GM21619 (cell line): ENCODE measurements at regions not wholly inside any gene's neighbourhood (a gene's known extent, or its start where the extent isn't known, plus 50 kb on each side); places are given as distances from the start of the nearest gene placed in this dataset.
"Not testable (repeated sequence)": the region's sequence is repeated elsewhere in the genome, so short reads cannot be mapped to it uniquely, and the experiment has no call there.

Experiments
- ATAC-seq: cut with Tn5 transposase; IDR thresholded peaks from one replicate; pipeline ENCODE4 v1.9.1; 2021; ENCODE audit not compliant: unreplicated experiment

DNA sequence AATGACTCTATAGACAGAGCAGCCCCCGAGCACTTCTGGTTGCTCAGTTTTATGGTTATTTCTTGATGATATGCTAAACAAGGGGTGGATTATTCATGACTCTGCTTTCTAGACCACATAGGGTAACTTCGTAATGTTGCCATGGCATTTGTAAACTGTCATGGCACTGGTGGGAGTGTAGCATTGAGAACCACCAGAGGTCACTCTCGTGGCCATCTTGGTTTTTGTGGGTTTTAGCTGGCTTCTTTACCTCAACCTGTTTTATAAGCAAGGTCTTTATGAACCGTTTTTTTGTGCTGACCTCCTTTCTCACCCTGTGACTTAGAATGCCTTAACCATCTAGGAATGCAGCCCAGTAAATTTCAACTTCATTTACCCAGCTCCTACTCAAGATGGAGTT, 1036.2 kb upstream of the FLRT2 start:
- ATAC-seq = no peak

GRCh38 chr14:84496677-84497076, 1033.3 kb upstream of the FLRT2 start:
- ATAC-seq = no peak

DNA sequence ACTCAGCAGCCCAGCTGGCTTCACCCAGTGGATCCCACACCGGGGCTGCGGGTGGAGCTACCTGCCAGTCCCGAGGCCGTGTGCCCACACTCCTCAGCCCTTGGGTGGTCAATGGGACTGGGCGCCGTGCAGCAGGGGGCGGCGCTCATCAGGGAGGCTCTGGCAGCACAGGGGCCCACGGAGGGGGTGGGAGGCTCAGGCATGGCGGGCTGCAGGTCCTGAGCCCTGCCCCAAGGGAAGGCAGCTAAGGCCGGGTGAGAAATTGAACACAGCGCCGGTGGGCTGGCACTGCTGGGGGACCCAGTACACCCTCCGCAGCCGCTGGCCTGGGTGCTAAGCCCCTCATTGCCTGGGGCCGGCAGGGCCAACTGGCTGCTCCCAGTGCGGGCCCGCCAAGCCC, 1017.1 kb upstream of the FLRT2 start:
- ATAC-seq = not testable (repeated sequence)

- no peak for ATAC-seq
These were observed 1010.1 kb upstream of the FLRT2 start for GRCh38 chr14:84519836-84520235.

DNA sequence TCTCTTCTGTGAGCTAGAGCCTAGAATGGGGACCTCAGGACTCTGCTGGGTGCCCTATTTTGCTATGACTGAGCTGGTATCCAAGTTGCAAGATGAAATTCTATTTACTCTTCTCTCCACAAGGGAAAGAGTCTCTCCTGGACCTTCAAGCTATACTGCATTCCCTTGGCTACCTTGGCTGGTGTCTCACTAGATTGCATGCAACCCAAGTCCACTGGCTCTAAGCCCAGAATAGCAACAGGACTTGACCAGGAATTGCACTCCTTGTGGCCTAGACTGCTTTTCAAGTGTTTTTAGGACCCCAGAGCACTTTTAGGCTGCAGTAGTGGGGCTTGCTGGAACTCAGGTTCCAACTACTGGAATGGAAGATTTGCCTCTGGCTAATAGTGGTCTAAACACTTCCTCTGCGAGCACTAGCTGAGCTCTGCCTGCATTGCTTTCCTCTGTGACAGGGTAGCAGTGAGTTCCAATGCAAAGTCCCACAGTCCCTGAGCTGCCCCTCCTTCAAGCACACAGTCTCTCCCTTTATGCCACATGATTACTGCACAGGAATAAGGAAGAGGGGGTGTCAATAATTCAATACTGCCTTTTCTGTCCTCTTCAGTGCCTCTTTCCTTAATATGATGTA, 1009.1 kb upstream of the FLRT2 start:
- no peak for ATAC-seq

DNA sequence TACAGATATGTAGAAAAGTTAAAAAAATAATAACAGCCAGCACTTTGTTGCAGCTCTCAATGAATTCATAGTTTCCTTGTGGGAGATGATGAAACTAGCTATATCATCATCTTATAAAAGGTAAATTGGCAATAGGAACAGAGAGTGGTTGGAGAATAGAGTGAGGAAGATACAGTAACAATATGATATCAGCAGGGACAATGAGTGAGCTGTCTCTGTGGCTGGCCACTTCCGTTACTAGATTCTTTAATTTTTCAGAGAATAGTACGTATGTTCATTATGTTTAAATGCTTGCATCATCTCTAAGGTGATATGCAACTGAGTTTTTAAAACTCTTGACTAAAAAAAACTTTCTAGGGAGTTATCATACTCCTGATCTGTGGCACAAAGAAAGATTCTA, 1006.2 kb upstream of the FLRT2 start:
- ATAC-seq = no peak

DNA sequence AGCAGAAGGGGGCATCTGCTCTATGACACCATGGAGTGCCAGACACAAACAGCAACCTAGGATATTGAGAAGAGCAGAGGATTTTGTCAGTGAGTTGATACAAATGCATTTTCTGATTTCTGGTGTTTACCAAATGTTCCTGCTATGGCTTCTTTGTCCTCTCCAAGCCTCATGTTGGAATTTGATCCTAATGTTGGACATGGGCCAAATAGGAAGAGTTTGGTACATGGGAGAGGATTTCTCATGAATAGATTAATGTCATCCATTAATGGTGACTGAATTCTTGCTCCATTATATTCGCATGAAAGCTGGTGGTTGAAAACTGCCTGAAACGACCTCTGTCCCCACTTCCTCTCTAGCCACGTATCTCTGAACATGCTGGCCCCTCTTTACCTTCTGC, 1002.2 kb upstream of the FLRT2 start:
- ATAC-seq = no peak

DNA sequence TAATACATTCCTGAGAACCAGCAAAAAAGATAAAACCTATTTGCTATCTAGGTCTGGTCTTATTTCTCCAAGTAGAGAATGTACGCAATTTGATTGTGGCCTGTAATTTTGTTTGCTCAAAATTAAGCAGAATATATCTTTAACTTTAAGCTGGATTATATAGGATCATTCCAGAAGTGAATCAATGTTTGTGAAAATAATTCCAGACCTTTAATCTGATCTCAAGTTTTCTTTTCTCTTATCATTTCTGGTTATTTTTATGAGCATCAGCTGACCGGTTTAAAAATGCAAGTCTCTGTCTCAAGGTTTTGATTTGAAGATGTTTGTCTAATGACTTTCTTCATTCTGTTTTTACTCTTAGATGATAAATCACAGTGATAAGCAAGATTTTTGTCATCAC, 997.9 kb upstream of the FLRT2 start:
- ATAC-seq = no peak

GRCh38 chr14:84533181-84533725, 996.7 kb upstream of the FLRT2 start:
- no peak for ATAC-seq

DNA sequence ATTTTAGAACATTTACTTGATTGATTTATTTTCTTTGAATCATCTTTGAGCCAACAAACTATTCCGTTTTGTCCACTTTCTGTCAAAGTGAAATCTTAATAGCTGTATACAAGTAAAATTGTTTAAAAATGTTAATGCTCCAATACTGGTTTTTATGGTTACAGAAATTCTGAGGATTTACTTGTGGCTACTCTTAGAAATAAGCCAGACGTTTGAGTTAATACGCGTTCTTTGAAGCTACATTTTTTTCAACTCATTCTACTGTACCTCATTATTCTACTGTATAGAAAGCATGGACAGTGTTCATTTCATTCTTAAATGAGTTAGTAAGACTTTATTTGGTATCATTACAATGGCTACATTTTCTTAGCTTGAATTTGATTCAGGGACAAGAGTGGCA, 996.2 kb upstream of the FLRT2 start:
- no peak for ATAC-seq

DNA sequence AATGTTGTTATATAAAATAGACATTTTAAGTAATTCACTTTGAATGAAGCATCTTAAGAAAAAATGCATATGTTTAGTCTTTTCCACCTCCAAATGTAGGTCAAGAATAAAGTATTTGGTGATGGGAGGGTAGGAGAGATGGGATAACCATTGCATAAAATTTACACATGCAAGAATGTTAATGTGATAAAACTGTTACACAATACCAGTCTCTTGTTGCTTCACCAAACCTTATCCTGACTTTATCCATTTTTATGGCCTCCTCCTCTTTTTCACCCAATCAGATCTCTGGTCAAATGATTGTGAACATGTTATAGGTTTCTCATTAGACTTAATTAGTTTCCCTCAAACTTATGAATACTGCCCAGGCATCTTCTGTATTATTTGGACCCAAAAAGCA, 994.5 kb upstream of the FLRT2 start:
- ATAC-seq = no peak

GRCh38 chr14:84535976-84536375, 994.0 kb upstream of the FLRT2 start:
- no peak for ATAC-seq

- no peak for ATAC-seq
These were observed 988.9 kb upstream of the FLRT2 start for GRCh38 chr14:84541018-84541417.

DNA sequence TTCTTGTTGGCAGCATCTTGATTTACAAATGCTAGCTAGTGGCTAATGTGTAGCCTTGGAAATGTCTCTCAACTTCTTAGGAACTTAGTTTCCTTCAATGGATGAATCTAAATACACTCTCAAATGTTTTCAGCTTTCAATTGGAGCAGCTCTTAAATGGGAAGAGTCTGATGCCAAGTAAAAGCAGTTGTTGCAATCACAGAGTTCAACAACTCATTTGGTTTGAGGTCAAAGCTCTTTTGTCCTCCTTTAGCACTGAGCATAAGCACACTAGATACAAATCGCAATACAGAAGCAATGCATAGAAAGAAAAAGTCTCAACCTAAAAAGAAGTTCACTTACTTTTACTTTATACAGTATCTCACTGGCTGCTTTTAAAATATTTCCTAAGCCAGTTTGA, 986.1 kb upstream of the FLRT2 start:
- ATAC-seq = no peak

GRCh38 chr14:84544486-84545131, 985.3 kb upstream of the FLRT2 start:
- no peak for ATAC-seq

DNA sequence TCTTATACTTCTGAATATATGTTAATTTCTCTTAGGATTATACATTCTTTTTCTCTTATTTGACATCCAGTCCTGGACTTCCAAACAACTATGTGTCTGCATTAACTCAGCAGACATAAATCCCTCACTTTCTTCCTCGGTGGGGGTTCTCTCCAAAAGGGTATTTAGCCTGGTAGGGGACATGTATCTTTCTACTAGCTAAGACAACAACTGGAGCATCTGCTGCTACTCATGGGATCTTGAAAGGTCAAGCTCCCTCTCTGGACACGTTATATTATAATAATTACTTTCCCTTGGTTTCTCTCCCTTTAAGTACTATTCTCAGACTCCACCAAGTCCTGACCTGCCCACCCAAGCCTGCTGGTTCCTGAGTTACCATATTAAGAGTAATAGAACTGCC, 983.7 kb upstream of the FLRT2 start:
- ATAC-seq = no peak

- ATAC-seq = no peak
These were observed 975.8 kb upstream of the FLRT2 start for GRCh38 chr14:84554136-84554535.

- no peak for ATAC-seq
These were observed 974.5 kb upstream of the FLRT2 start for GRCh38 chr14:84555493-84555892.

GRCh38 chr14:84566109-84566508, 963.8 kb upstream of the FLRT2 start:
- no peak for ATAC-seq

DNA sequence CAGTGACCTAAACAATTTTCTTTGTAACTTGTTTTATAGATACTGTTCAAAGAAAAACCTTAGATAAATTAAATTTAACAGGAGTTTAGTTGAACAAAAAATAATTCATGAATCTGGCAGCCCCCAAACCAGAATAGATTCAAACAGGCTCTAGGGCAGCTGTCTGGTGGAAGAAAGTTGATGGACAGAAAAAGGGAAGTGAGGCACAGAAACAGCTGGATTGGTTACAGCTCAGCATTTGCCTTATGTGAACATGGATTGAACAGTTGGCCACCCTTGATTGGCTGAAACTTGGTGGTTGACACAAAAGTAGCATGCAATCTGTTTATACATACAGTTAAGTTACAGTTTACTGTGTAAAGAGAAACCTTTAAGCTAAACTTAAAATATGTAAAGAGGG, 954.3 kb upstream of the FLRT2 start:
- no peak for ATAC-seq

- ATAC-seq = no peak
These were observed 950.7 kb upstream of the FLRT2 start for GRCh38 chr14:84579292-84579691.

- no peak for ATAC-seq
These were observed 948.9 kb upstream of the FLRT2 start for GRCh38 chr14:84581041-84581440.

DNA sequence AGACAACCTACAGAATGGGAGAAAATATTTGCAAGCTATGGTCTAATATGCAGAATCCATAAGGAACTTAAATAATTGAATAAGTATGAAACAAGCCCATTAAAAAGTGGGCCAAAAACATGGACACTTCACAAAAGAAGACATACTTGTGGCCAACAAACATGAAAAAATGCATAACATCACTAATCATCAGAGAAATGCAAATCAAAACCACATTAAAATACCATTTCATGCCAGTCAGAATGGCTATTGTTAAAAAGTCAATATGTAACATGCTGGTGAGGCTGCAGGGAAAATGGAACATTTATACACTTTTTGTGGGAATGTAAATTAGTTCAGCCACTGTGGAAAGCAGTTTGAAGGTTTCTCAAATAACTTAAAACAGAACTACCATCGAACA, 945.4 kb upstream of the FLRT2 start:
- ATAC-seq = no peak
